Stomach (tissue), 8 donors: ENCODE measurements at regions not wholly inside any gene's neighbourhood (a gene's known extent, or its start where the extent isn't known, plus 50 kb on each side); places are given as distances from the start of the nearest gene placed in this dataset.

ENCODE experiments used
- DNase-seq, 2 donors: peaks; one replicate each; pipeline versions ENCODE4 v3.0.0 to v3.0.0-alpha.2; 2013 to 2019
- H3K27ac ChIP-seq, 5 donors: fragments of 200-600 bp in 4 of 5; sonication (generic) in 4 of 5; one replicate each; pipeline ENCODE4 v1.5.1; 2013 to 2019; ENCODE audit warnings: mild to moderate bottlenecking in 1 of 5, moderate library complexity in 1 of 5
- H3K27me3 ChIP-seq, 3 donors: fragments of 200-600 bp; sonication (generic); one replicate each; pipeline ENCODE4 v1.5.1; 2017 to 2019; ENCODE audit warnings: mixed run types in 1 of 3
- H3K36me3 ChIP-seq, 4 donors: fragments of 200-600 bp; sonication (generic); 1 replicate in 3 of 4; 2 replicates in 1 of 4; pipeline ENCODE4 v1.5.1; 2016 to 2019
- H3K4me1 ChIP-seq, 4 donors: fragments of 200-600 bp; sonication (generic); one replicate each; pipeline ENCODE4 v1.5.1; 2016 to 2019
- H3K4me3 ChIP-seq, 4 donors: fragments of 200-600 bp; sonication (generic) in 3 of 4; one replicate each; pipeline ENCODE4 v1.5.1; 2016 to 2019; ENCODE audit warnings: mild to moderate bottlenecking in 1 of 4
- H3K9me3 ChIP-seq, 4 donors: fragments of 200-600 bp; sonication (generic); one replicate each; pipeline ENCODE4 v1.5.1; 2016 to 2019
- CTCF ChIP-seq, 7 experiments: fragments of 450-650 bp in 4 of 7; fragments of 200-600 bp in 3 of 7; sonication (generic) in 3 of 7; IDR thresholded peaks; one replicate each; pipeline ENCODE4 v1.5.1; 2016 to 2019; ENCODE audit warnings: antibody characterized with exemption in 7 of 7, control low read depth in 2 of 7, mild to moderate bottlenecking in 1 of 7
- EP300 ChIP-seq: sonication (generic); formaldehyde crosslinking; IDR thresholded peaks from one replicate; pipeline ENCODE4 v1.6.1; 2017; ENCODE audit warnings: antibody characterized with exemption
- POLR2A ChIP-seq, 4 donors: fragments of 450-650 bp; IDR thresholded peaks; one replicate each; pipeline ENCODE4 v1.6.1; 2016; ENCODE audit warnings: antibody characterized with exemption in 4 of 4, control low read depth in 2 of 4, mild to moderate bottlenecking in 1 of 4, moderate library complexity in 1 of 4
- POLR2AphosphoS5 ChIP-seq, 3 donors: sonication (generic); formaldehyde crosslinking; IDR thresholded peaks; one replicate each; pipeline ENCODE4 v1.6.1; 2016; ENCODE audit warnings: antibody characterized with exemption in 3 of 3
- WGBS, 5 donors: extraction: QIAGEN DNeasy Blood & Tissue Kit in 3 of 5; methylation state at CpG; one replicate each; pipeline versions ENCODE4 v1.1.5 to v1.1.7; 2013 to 2018; 5-methylcytosine and 5-hydroxymethylcytosine counted together
- intact Hi-C: fragments of 100-400 bp; cut with DNase I; formaldehyde crosslinking; loops from one replicate; pipeline ENCODE4 v1.15.1; 2023; ENCODE audit warnings: low total_unique reads
- donor health status: healthy with polysubstance abuse.
- donor health status: Bipolar disorder and iron deficiency.
- donor health status: healthy.

GRCh38 chr1:104853276-104853675 is 1103.6 kb downstream of the AMY1C start:
- H3K36me3 ChIP-seq = no peaks in the 10 kb centered on the region

GRCh38 chr1:104854529-104854928 is 1104.8 kb downstream of the AMY1C start:
- Histone ChIP-seq H3K27ac (no peak overlapping the region), H3K4me3 (no peak overlapping the region), H3K9me3 (peaks cover 0 to 14% (median 6%) of the 10 kb centered on the region in 4 donors), H3K27me3 (no peaks in the 10 kb centered on the region), H3K4me1 (no peaks in the 10 kb centered on the region), H3K36me3 (no peaks in the 10 kb centered on the region)
- TF ChIP-seq POLR2AphosphoS5 (IDR thresholded peaks at IDR 0.05) (no peak), POLR2A (IDR thresholded peaks at IDR 0.05) (no peak), CTCF (IDR thresholded peaks at IDR 0.05) (no peak), EP300 (no peak)
- intact Hi-C loops = no loop called here
- 68 to 76% (median 73%) methylated on average over 2 of the region's 2 CpGs for WGBS, 5 donors
- DNase-seq = no peak

More at GRCh38 chr1:104853276-104853675, 1103.6 kb downstream of the AMY1C start:
- no peak overlapping the region for H3K27ac ChIP-seq
- intact Hi-C loops = no loop called here
- H3K4me3 ChIP-seq = no peak overlapping the region
- 88 to 92% (median 88%) methylated on average over 2 of the region's 2 CpGs for WGBS, 5 donors
- no peak for DNase-seq
- no peaks in the 10 kb centered on the region for H3K27me3 ChIP-seq
- no peaks in the 10 kb centered on the region for H3K4me1 ChIP-seq
- no peak for TF ChIP-seq EP300
- TF ChIP-seq POLR2AphosphoS5 (IDR thresholded peaks at IDR 0.05) = no peak
- TF ChIP-seq CTCF (IDR thresholded peaks at IDR 0.05) = no peak
- no peak for TF ChIP-seq POLR2A (IDR thresholded peaks at IDR 0.05)
- H3K9me3 ChIP-seq = peaks cover 0 to 14% (median 6%) of the 10 kb centered on the region in 4 donors

- intact Hi-C loops = no loop called here
- Histone ChIP-seq H3K4me1 (no peaks in the 10 kb centered on the region), H3K27me3 (no peaks in the 10 kb centered on the region), H3K27ac (no peak overlapping the region), H3K36me3 (no peaks in the 10 kb centered on the region), H3K9me3 (peaks cover 0 to 24% (median 7%) of the 10 kb centered on the region in 4 donors), H3K4me3 (no peak overlapping the region)
- DNase-seq = no peak
- WGBS, 5 donors = 48 to 68% (median 57%) methylated on average over 3 of the region's 3 CpGs
- TF ChIP-seq POLR2AphosphoS5 (IDR thresholded peaks at IDR 0.05) = no peak
- TF ChIP-seq POLR2A (IDR thresholded peaks at IDR 0.05) = no peak
- TF ChIP-seq CTCF (IDR thresholded peaks at IDR 0.05) = no peak
- no peak for TF ChIP-seq EP300
These were observed 1105.9 kb downstream of the AMY1C start for GRCh38 chr1:104855550-104855949.

- Histone ChIP-seq H3K4me3 (no peak overlapping the region), H3K27me3 (no peaks in the 10 kb centered on the region), H3K4me1 (no peaks in the 10 kb centered on the region), H3K36me3 (no peaks in the 10 kb centered on the region), H3K27ac (no peak overlapping the region), H3K9me3 (peaks cover 0 to 26% (median 8%) of the 10 kb centered on the region in 4 donors)
- no peak for TF ChIP-seq POLR2A (IDR thresholded peaks at IDR 0.05)
- TF ChIP-seq EP300 = no peak
- no peak for TF ChIP-seq POLR2AphosphoS5 (IDR thresholded peaks at IDR 0.05)
- TF ChIP-seq CTCF (IDR thresholded peaks at IDR 0.05) = no peak
- DNase-seq = no peak
- 88 to 93% (median 92%) methylated on average over 16 of the region's 16 CpGs for WGBS, 5 donors
- intact Hi-C loops = no loop called here
These were observed 1106.4 kb downstream of the AMY1C start for GRCh38 chr1:104856091-104856490.
